Ectodermal cell (in vitro differentiated cells): ENCODE measurements at regions not wholly inside any gene's neighbourhood (a gene's known extent, or its start where the extent isn't known, plus 50 kb on each side); places are given as distances from the start of the nearest gene placed in this dataset.

Experiments used
- H3K27ac ChIP-seq: 2 replicates; pipeline ENCODE4 v1.7.0; 2013; ENCODE audit warnings: mild to moderate bottlenecking, low read depth, low read length; ENCODE audit not compliant: insufficient read depth, poor library complexity, severe bottlenecking
- H3K27me3 ChIP-seq: 2 replicates; pipeline ENCODE4 v1.7.0; 2013; ENCODE audit warnings: mild to moderate bottlenecking, low read length; ENCODE audit not compliant: insufficient read depth, control insufficient read depth, poor library complexity, severe bottlenecking
- H3K36me3 ChIP-seq: one replicate; pipeline ENCODE4 v1.7.0; 2013; ENCODE audit warnings: low read length; ENCODE audit not compliant: control insufficient read depth, insufficient read depth
- H3K4me1 ChIP-seq: one replicate; pipeline ENCODE4 v1.7.0; 2013; ENCODE audit warnings: low read length; ENCODE audit not compliant: control insufficient read depth, insufficient read depth
- H3K4me3 ChIP-seq: 2 replicates; pipeline ENCODE4 v1.7.0; 2013; ENCODE audit warnings: low read depth, low read length, control low read depth; ENCODE audit not compliant: insufficient read depth
- H3K9me3 ChIP-seq: 2 replicates; pipeline ENCODE4 v1.7.0; 2013; ENCODE audit warnings: mild to moderate bottlenecking, low read length, moderate library complexity; ENCODE audit not compliant: control insufficient read depth
- WGBS, 2 experiments: methylation state at CpG; one replicate each; pipeline ENCODE4 v1.1.7; 2013; ENCODE audit warnings: missing lambda C conversion rate in 2 of 2; 5-methylcytosine and 5-hydroxymethylcytosine counted together

DNA sequence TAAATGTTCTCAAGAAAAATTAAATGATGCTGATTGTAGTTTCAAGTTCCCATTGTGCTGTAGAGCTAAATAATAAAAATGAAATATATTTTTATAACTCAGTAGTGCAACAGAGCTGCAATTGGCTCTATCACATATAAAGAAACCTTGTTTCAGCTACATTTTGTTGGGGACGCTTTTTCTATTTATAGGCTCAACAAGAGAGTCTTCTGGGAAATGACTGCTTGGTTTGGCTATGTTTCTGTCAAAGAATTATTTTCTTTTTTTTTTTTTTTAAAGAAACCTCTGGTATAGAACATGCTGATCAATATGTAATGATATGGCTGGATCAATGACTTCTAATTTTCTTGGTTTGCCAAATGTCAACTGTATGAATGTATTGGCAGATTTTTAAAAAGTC, 76.5 kb downstream of the OTOL1 start:
- Histone ChIP-seq H3K4me1 (no peaks in the 10 kb centered on the region), H3K9me3 (no peaks in the 10 kb centered on the region)
- 86 to 100% methylated on average over 1 of the region's 1 CpG for WGBS, 2 experiments

GRCh38 chr3:161575901-161576300, 79.3 kb downstream of the OTOL1 start:
- H3K9me3 ChIP-seq: no peaks in the 10 kb centered on the region
- WGBS, 2 experiments: 100% methylated on average over 1 of the region's 2 CpGs
- H3K36me3 ChIP-seq: no peaks in the 10 kb centered on the region
- H3K4me1 ChIP-seq: peaks cover 8% of the 10 kb centered on the region
- no peak overlapping the region for H3K27ac ChIP-seq
- H3K4me3 ChIP-seq: no peak overlapping the region
- no peaks in the 10 kb centered on the region for H3K27me3 ChIP-seq

More for the DNA sequence above, 76.5 kb downstream of the OTOL1 start:
- H3K27me3 ChIP-seq: no peaks in the 10 kb centered on the region
- H3K27ac ChIP-seq: no peak overlapping the region
- no peaks in the 10 kb centered on the region for H3K36me3 ChIP-seq
- H3K4me3 ChIP-seq: no peak overlapping the region

DNA sequence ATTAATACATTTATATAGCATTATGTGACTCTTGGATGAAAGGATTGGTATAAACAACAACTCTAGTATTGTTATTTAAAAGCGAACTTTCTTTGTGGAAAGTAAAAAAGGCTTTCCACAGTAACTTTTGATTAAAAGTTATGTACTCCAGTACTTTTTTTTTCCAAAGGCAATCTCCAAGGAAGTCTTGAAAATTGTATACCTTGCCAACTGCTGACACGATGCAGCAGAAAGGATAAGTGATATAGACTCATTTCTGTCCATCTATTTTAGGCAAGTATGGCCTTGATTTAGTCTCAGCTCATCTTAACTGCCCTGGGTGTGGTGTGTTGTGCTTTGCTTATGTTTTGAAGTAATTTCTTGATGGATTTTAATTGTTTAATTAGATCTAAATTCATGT, 79.7 kb downstream of the OTOL1 start:
- peaks cover 8% of the 10 kb centered on the region for H3K4me1 ChIP-seq
- H3K27me3 ChIP-seq: no peaks in the 10 kb centered on the region
- no peak overlapping the region for H3K27ac ChIP-seq
- 93 to 100% methylated on average over 1 to 2 of the region's 2 CpGs for WGBS, 2 experiments
- H3K9me3 ChIP-seq: no peaks in the 10 kb centered on the region
- no peaks in the 10 kb centered on the region for H3K36me3 ChIP-seq
- no peak overlapping the region for H3K4me3 ChIP-seq

GRCh38 chr3:161576714-161577510, 80.3 kb downstream of the OTOL1 start:
- no peaks in the 10 kb centered on the region for H3K36me3 ChIP-seq
- 93 to 95% methylated on average over 8 to 9 of the region's 9 CpGs for WGBS, 2 experiments

GRCh38 chr3:161577662-161578061, 81.1 kb downstream of the OTOL1 start:
- H3K27me3 ChIP-seq: no peaks in the 10 kb centered on the region
- 0% methylated on average over 1 of the region's 1 CpG for WGBS, 2 experiments

More at GRCh38 chr3:161576714-161577510, 80.3 kb downstream of the OTOL1 start:
- Histone ChIP-seq H3K27ac (no peak overlapping the region), H3K9me3 (no peaks in the 10 kb centered on the region), H3K4me1 (peaks cover 8% of the 10 kb centered on the region), H3K4me3 (no peak overlapping the region), H3K27me3 (no peaks in the 10 kb centered on the region)

DNA sequence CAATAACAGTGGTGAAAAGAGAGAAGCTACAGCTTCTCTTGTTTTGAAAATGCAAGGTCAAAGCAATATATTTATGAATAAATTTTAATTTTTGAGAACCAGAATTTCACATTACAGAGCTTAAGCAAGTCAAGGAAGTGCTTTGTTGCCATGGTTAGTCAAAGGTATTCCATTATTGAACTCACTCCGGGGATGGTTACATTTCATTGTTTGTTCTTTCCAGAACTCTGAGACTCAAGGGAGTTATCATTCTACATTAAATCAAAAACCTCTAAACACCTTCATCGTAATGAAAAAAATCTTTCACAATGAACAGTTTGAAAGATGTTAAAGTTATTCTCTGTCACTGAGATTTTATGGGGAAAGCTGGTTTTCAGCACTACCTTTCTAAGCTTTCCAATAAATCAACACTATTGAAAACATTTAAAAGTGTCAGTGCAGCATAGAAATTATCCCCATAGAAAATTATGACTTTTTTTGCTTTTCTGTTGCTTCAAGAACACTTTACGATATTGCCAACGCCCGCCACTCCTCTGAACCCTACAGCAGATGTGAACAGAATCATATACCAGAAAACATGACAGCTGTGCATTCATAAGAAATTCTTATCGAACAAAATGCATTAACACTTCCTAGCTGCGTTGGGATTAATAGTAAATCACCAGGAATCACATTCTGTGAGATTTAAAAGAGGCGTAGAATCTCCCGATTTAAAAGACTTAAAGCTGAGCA, 83.0 kb downstream of the OTOL1 start:
- Histone ChIP-seq H3K27ac (peak overlapping the region; percentile 53), H3K27me3 (no peaks in the 10 kb centered on the region), H3K4me1 (peaks cover 8% of the 10 kb centered on the region), H3K36me3 (no peaks in the 10 kb centered on the region), H3K9me3 (no peaks in the 10 kb centered on the region), H3K4me3 (no peak overlapping the region)
- WGBS, 2 experiments: 90 to 95% methylated on average over 8 to 9 of the region's 9 CpGs

More at GRCh38 chr3:161577662-161578061, 81.1 kb downstream of the OTOL1 start:
- no peaks in the 10 kb centered on the region for H3K9me3 ChIP-seq
- no peaks in the 10 kb centered on the region for H3K36me3 ChIP-seq
- peaks cover 8% of the 10 kb centered on the region for H3K4me1 ChIP-seq
- no peak overlapping the region for H3K27ac ChIP-seq
- H3K4me3 ChIP-seq: no peak overlapping the region

GRCh38 chr3:161585922-161586321, 89.3 kb downstream of the OTOL1 start:
- Histone ChIP-seq H3K27me3 (no peaks in the 10 kb centered on the region), H3K9me3 (no peaks in the 10 kb centered on the region), H3K27ac (no peak overlapping the region), H3K36me3 (no peaks in the 10 kb centered on the region), H3K4me3 (no peak overlapping the region), H3K4me1 (no peaks in the 10 kb centered on the region)

DNA sequence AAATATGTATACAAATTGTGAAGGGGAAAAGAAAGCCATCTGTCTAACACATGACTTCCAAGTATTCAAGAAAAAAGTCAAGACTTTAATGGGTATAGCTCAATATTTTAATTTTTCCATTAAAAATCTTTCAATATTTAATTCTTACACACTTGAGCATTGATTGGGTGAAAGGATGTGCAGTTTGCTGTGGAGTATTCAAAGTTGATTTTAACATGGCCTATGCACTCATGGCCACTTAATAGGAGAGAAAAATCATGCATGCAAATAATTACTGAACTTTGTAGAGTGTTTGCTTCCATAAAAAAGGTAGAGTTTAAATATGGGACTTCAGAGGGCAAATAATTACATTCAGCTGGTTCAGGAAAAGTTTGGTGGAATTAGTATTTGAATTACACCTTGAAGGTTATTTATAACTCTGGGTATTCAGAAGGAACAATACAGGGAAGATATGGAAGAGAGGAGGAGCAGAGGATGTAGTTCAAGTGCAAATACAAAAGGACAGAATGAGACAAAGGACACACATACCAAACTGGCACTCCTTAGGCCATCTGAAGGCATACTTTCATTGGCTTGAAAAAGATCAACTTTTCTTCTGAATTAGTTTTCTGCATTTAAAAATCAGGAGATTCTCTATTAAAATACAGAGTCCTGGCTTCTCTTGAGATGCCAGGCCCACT, 90.1 kb downstream of the OTOL1 start:
- Histone ChIP-seq H3K27ac (no peak overlapping the region), H3K9me3 (no peaks in the 10 kb centered on the region), H3K4me3 (no peak overlapping the region), H3K4me1 (no peaks in the 10 kb centered on the region), H3K36me3 (no peaks in the 10 kb centered on the region), H3K27me3 (no peaks in the 10 kb centered on the region)

GRCh38 chr3:161598639-161599038, 102.0 kb downstream of the OTOL1 start:
- Histone ChIP-seq H3K4me1 (no peaks in the 10 kb centered on the region), H3K27ac (no peak overlapping the region), H3K36me3 (no peaks in the 10 kb centered on the region), H3K9me3 (no peaks in the 10 kb centered on the region), H3K4me3 (no peak overlapping the region), H3K27me3 (no peaks in the 10 kb centered on the region)
- WGBS, 2 experiments: 93 to 97% methylated on average over 2 of the region's 2 CpGs

DNA sequence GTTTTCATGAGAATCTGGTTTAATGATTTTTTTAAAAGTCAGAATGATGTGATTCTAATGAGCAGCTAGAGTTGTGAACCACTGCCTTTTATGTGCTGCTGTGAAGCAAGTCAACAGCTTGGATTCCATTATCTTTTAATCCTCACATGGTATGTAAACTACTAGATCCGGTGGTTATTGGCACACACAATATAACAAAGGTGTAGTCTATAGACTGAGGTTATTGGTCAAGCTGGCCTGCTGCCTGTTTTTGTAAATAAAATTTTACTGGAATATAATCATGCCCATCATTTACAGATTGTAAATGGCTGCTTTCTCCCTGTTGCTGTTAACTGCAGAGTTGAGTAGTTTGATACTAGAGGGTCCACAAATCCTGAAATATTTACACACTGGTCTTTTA, 103.1 kb downstream of the OTOL1 start:
- H3K27me3 ChIP-seq: no peaks in the 10 kb centered on the region
- H3K4me3 ChIP-seq: no peak overlapping the region
- WGBS, 2 experiments: 100% methylated on average over 1 of the region's 1 CpG
- no peak overlapping the region for H3K27ac ChIP-seq
- no peaks in the 10 kb centered on the region for H3K9me3 ChIP-seq
- H3K4me1 ChIP-seq: no peaks in the 10 kb centered on the region
- H3K36me3 ChIP-seq: no peaks in the 10 kb centered on the region
